ENCODE measurements at regions not wholly inside any gene's neighbourhood (a gene's known extent, or its start where the extent isn't known, plus 50 kb on each side); places are given as distances from the start of the nearest gene placed in this dataset.

DNA sequence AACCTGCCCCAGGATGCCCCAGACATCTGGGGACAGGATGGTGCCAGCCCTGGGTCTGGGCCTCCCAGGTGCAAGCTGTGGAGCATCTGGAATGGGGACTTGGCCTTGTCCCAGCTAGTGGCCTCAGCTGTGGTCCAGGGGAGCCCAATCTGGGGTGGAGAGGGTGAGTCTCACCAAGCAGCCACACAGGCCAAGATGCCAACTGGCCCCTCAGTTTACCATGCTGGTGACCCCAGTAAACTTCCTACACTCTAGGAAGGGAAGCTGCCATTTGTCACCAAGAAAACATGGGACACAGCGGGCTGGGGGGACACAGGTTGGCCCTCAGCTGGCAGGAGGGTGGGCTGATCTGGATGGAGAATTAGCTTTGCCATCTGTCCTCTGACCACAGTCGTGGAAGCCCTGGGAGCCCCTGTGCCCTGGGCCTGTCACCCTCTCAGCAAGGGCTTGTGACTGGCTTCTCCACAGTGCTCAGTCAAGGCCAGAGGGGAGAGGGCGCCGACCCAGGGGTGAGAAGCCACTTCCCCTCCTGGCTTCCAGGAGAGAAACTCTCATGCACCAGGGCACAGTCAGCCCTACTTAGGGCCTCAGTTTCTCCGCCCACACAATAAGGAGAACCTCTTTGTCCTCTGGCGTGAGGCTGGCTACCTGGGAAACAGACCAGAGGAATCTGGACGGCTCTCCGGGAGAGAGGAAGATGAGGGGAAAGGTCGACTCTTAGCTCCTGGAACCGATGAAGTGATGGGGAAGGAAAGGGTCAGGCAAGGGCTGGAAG lies 126.4 kb upstream of the SMURF2 start:
- no peak for TF ChIP-seq EZH2 (IDR thresholded peaks at IDR 0.05; ENCODE audit: borderline replicate concordance, low read length)
- TF ChIP-seq, protein P1, sequence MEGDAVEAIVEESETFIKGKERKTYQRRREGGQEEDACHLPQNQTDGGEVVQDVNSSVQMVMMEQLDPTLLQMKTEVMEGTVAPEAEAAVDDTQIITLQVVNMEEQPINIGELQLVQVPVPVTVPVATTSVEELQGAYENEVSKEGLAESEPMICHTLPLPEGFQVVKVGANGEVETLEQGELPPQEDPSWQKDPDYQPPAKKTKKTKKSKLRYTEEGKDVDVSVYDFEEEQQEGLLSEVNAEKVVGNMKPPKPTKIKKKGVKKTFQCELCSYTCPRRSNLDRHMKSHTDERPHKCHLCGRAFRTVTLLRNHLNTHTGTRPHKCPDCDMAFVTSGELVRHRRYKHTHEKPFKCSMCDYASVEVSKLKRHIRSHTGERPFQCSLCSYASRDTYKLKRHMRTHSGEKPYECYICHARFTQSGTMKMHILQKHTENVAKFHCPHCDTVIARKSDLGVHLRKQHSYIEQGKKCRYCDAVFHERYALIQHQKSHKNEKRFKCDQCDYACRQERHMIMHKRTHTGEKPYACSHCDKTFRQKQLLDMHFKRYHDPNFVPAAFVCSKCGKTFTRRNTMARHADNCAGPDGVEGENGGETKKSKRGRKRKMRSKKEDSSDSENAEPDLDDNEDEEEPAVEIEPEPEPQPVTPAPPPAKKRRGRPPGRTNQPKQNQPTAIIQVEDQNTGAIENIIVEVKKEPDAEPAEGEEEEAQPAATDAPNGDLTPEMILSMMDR (IDR thresholded peaks at IDR 0.05; ENCODE audit: low read length) = no peak

DNA sequence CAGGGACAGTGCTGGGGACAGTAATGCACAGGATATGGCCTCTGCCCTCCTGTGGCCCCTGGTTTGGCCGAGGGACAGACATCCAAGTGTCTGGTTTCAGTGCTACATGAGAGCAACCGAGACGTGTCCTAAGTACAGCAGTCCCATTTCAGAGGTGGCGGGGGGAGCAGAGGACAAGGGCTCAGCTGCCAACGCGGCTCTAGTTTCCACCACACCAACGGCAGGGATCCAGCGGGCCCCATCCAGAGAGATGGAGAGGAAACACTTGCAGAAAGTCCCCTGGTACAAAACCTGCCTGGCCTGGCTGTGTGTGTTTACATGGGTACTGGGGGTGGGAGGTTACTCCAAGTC lies 125.8 kb upstream of the SMURF2 start:
- TF ChIP-seq EZH2 (IDR thresholded peaks at IDR 0.05; ENCODE audit: borderline replicate concordance, low read length) = no peak
- TF ChIP-seq, protein P1 (IDR thresholded peaks at IDR 0.05; ENCODE audit: low read length) = no peak
- no peak overlapping the region for H3K4me2 ChIP-seq (ENCODE audit: low read length)

More for the DNA sequence above, 126.4 kb upstream of the SMURF2 start:
- H3F3A ChIP-seq (ENCODE audit: insufficient read depth, low read length) = no peaks in the 10 kb centered on the region
- no peak overlapping the region for H2AFZ ChIP-seq (ENCODE audit: low read length)
- peaks cover 10% of the 10 kb centered on the region; the same call in 1 of the 2 replicates for H3K36me3 ChIP-seq (ENCODE audit: insufficient read depth, low read length)
- no peak overlapping the region for H3K4me3 ChIP-seq (ENCODE audit: low read depth, low read length, poor library complexity, severe bottlenecking)
- H3K27me3 ChIP-seq (ENCODE audit: insufficient read depth, low read length) = no peaks in the 10 kb centered on the region
- no peaks in the 10 kb centered on the region for H4K20me1 ChIP-seq (ENCODE audit: insufficient read depth, low read length)
- no peaks in the 10 kb centered on the region for H3K9me2 ChIP-seq (ENCODE audit: low read depth, low read length)
- H3K4me2 ChIP-seq (ENCODE audit: low read length) = no peak overlapping the region
- H3K79me2 ChIP-seq (ENCODE audit: insufficient read depth, low read length) = no peaks in the 10 kb centered on the region
- H3K4me1 ChIP-seq (ENCODE audit: insufficient read depth, low read length, severe bottlenecking) = no peaks in the 10 kb centered on the region
- H3K9ac ChIP-seq (ENCODE audit: low read length) = no peak overlapping the region
- no peaks in the 10 kb centered on the region for H3K9me3 ChIP-seq (ENCODE audit: low read length)
- H3K27ac ChIP-seq (ENCODE audit: low read depth, low read length, poor library complexity, severe bottlenecking) = no peak overlapping the region

DNA sequence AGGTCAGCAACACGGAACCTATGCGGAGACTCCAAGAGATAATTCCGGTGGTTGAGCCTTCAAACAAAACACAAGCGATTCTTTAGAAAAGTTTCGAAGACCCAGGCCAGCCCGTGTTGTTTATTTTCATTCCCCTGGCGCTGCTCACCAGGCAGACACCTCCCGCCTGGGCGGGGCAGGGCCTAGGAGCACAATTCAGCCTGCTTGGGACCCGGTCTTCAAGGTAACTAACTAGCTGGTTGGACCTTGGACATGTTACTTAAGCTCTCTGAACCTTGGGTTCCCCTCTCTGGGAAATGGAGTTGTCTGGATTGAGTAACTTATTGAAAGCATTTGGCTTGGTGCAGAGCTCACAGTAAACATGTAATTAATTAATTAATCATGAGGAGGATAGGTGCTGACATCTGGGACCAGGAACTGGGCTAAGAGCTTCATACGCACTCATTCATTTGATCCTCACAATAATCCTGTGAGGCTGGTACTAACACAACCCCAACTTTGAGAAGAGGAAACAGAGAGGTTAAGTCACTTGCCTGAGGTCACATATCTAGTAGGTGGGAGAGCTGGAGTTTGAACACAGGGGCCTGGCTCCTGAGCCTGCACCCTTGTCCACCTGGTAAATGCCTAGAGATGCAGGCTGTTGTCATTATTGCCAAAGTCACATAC lies 125.3 kb upstream of the SMURF2 start:
- Histone ChIP-seq H3K9ac (ENCODE audit: low read length) (no peak overlapping the region), H3K4me1 (ENCODE audit: insufficient read depth, low read length, severe bottlenecking) (no peaks in the 10 kb centered on the region), H2AFZ (ENCODE audit: low read length) (no peak overlapping the region), H3K4me3 (ENCODE audit: low read depth, low read length, poor library complexity, severe bottlenecking) (no peak overlapping the region), H3K79me2 (ENCODE audit: insufficient read depth, low read length) (no peaks in the 10 kb centered on the region), H3K36me3 (ENCODE audit: insufficient read depth, low read length) (peaks cover 10% of the 10 kb centered on the region; the same call in 1 of the 2 replicates), H3K27me3 (ENCODE audit: insufficient read depth, low read length) (no peaks in the 10 kb centered on the region), H4K20me1 (ENCODE audit: insufficient read depth, low read length) (no peaks in the 10 kb centered on the region), H3K9me2 (ENCODE audit: low read depth, low read length) (no peaks in the 10 kb centered on the region), H3F3A (ENCODE audit: insufficient read depth, low read length) (no peaks in the 10 kb centered on the region), H3K4me2 (ENCODE audit: low read length) (no peak overlapping the region), H3K27ac (ENCODE audit: low read depth, low read length, poor library complexity, severe bottlenecking) (no peak overlapping the region), H3K9me3 (ENCODE audit: low read length) (no peaks in the 10 kb centered on the region)
- no peak for TF ChIP-seq EZH2 (IDR thresholded peaks at IDR 0.05; ENCODE audit: borderline replicate concordance, low read length)
- TF ChIP-seq, protein P1 (IDR thresholded peaks at IDR 0.05; ENCODE audit: low read length) = no peak

More for the DNA sequence above, 125.8 kb upstream of the SMURF2 start:
- H3K27me3 ChIP-seq (ENCODE audit: insufficient read depth, low read length) = no peaks in the 10 kb centered on the region
- peaks cover 10% of the 10 kb centered on the region; the same call in 1 of the 2 replicates for H3K36me3 ChIP-seq (ENCODE audit: insufficient read depth, low read length)
- no peaks in the 10 kb centered on the region for H3K79me2 ChIP-seq (ENCODE audit: insufficient read depth, low read length)
- no peak overlapping the region for H3K9ac ChIP-seq (ENCODE audit: low read length)
- H3K9me3 ChIP-seq (ENCODE audit: low read length) = no peaks in the 10 kb centered on the region
- H2AFZ ChIP-seq (ENCODE audit: low read length) = no peak overlapping the region
- H3K4me1 ChIP-seq (ENCODE audit: insufficient read depth, low read length, severe bottlenecking) = no peaks in the 10 kb centered on the region
- no peak overlapping the region for H3K4me3 ChIP-seq (ENCODE audit: low read depth, low read length, poor library complexity, severe bottlenecking)
- H3F3A ChIP-seq (ENCODE audit: insufficient read depth, low read length) = no peaks in the 10 kb centered on the region
- no peaks in the 10 kb centered on the region for H3K9me2 ChIP-seq (ENCODE audit: low read depth, low read length)
- H3K27ac ChIP-seq (ENCODE audit: low read depth, low read length, poor library complexity, severe bottlenecking) = no peak overlapping the region
- H4K20me1 ChIP-seq (ENCODE audit: insufficient read depth, low read length) = no peaks in the 10 kb centered on the region
